Natural killer cell (primary cell): ENCODE measurements at regions not wholly inside any gene's neighbourhood (a gene's known extent, or its start where the extent isn't known, plus 50 kb on each side); places are given as distances from the start of the nearest gene placed in this dataset.
"Not testable (repeated sequence)": the region's sequence is repeated elsewhere in the genome, so short reads cannot be mapped to it uniquely, and the experiment has no call there.

Source experiments
- ATAC-seq, 3 donors: fragments of 150-1000 bp in 2 of 3; fragments of 200-7000 bp in 1 of 3; cut with Tn5 transposase; 1 replicate in 1 of 3; 2 replicates in 2 of 3; pipeline ENCODE4 v1.10.0; 2021; ENCODE audit warnings: mild to moderate bottlenecking in 2 of 3, moderate library complexity in 2 of 3
- DNase-seq, 2 donors: peaks; one replicate each; pipeline versions ENCODE4 v3.0.0 to v3.0.0-alpha.2; 2013 to 2021; ENCODE audit warnings: mixed read lengths in 1 of 2
- H3K27ac ChIP-seq: one replicate; pipeline ENCODE4 v1.5.1; 2013; ENCODE audit warnings: mild to moderate bottlenecking, low read length
- H3K27me3 ChIP-seq: one replicate; pipeline ENCODE4 v1.6.1; 2013; ENCODE audit warnings: low read length; ENCODE audit not compliant: control insufficient read depth, insufficient read depth
- H3K36me3 ChIP-seq: one replicate; pipeline ENCODE4 v1.6.1; 2013; ENCODE audit warnings: low read length; ENCODE audit not compliant: control insufficient read depth, insufficient read depth
- H3K4me1 ChIP-seq: one replicate; pipeline ENCODE4 v1.6.1; 2013; ENCODE audit warnings: low read length; ENCODE audit not compliant: control insufficient read depth, insufficient read depth
- H3K4me3 ChIP-seq: one replicate; pipeline ENCODE4 v1.5.1; 2013; ENCODE audit warnings: low read length
- H3K9me3 ChIP-seq: one replicate; pipeline ENCODE4 v1.6.1; 2013; ENCODE audit warnings: low read length; ENCODE audit not compliant: control insufficient read depth, insufficient read depth
- H3K27ac Mint-ChIP-seq, 2 donors: one replicate each; pipeline ENCODE4 v1.8.0; 2022; ENCODE audit warnings: mild to moderate bottlenecking in 2 of 2, mixed read lengths in 2 of 2, moderate library complexity in 1 of 2
- H3K27me3 Mint-ChIP-seq, 2 donors: one replicate each; pipeline ENCODE4 v1.8.0; 2022; ENCODE audit warnings: low read depth in 2 of 2, mixed read lengths in 2 of 2
- H3K36me3 Mint-ChIP-seq: one replicate; pipeline ENCODE4 v1.8.0; 2022; ENCODE audit warnings: mixed read lengths
- H3K4me1 Mint-ChIP-seq, 2 donors: one replicate each; pipeline ENCODE4 v1.8.0; 2022; ENCODE audit warnings: mixed read lengths in 2 of 2
- H3K4me3 Mint-ChIP-seq: one replicate; pipeline ENCODE4 v1.8.0; 2022; ENCODE audit warnings: mild to moderate bottlenecking, moderate library complexity, mixed read lengths
- H3K9me3 Mint-ChIP-seq, 2 donors: one replicate each; pipeline ENCODE4 v1.8.0; 2022; ENCODE audit warnings: mixed read lengths in 2 of 2
- CTCF ChIP-seq: fragments of 200-600 bp; IDR thresholded peaks from one replicate; pipeline ENCODE4 v1.8.0; 2022; ENCODE audit warnings: antibody characterized with exemption
- WGBS: methylation state at CpG from one replicate; pipeline ENCODE4 v1.1.7; 2013; ENCODE audit warnings: missing lambda C conversion rate; ENCODE audit not compliant: insufficient coverage; 5-methylcytosine and 5-hydroxymethylcytosine counted together
- intact Hi-C: fragments of 100-400 bp; cut with micrococcal nuclease; formaldehyde crosslinking; loops from one replicate; pipeline ENCODE4 v1.14.2; 2022

- Mint-ChIP-seq H3K4me1 (peaks cover 8 to 9% of the 10 kb centered on the region in 2 donors), H3K27ac (no peak overlapping the region), H3K27me3 (peaks cover 15 to 22% of the 10 kb centered on the region in 2 donors), H3K4me3 (no peak overlapping the region), H3K9me3 (no peaks in the 10 kb centered on the region), H3K36me3 (no peaks in the 10 kb centered on the region)
- 96% methylated on average over 4 of the region's 4 CpGs for WGBS
- ATAC-seq = no peak
- H3K4me1 ChIP-seq = no peaks in the 10 kb centered on the region
- H3K27ac ChIP-seq = no peak overlapping the region
- no peak overlapping the region for H3K4me3 ChIP-seq
- intact Hi-C loops = no loop called here
- no peaks in the 10 kb centered on the region for H3K9me3 ChIP-seq
- H3K36me3 ChIP-seq = no peaks in the 10 kb centered on the region
- DNase-seq = no peak
- no peaks in the 10 kb centered on the region for H3K27me3 ChIP-seq
- no peak for TF ChIP-seq CTCF
Observed at GRCh38 chr17:20916383-20916782, 126.4 kb downstream of the USP22 start.

- peaks cover 19 to 22% of the 10 kb centered on the region in 2 donors for H3K27me3 Mint-ChIP-seq
- H3K27me3 ChIP-seq, H3K4me3 ChIP-seq, H3K4me1 ChIP-seq, H3K36me3 ChIP-seq, H3K27ac Mint-ChIP-seq, H3K9me3 ChIP-seq, DNase-seq, H3K36me3 Mint-ChIP-seq, ATAC-seq, H3K4me1 Mint-ChIP-seq, H3K9me3 Mint-ChIP-seq, H3K4me3 Mint-ChIP-seq, H3K27ac ChIP-seq, intact Hi-C loops: not testable (repeated sequence)
- 87% methylated on average over 4 of the region's 10 CpGs for WGBS
Observed at GRCh38 chr17:20917610-20918306, 125.1 kb downstream of the USP22 start.

- ATAC-seq (no peak), DNase-seq (no peak)
- 88% methylated on average over 2 of the region's 3 CpGs for WGBS
- Mint-ChIP-seq H3K4me1 (peaks cover 8 to 9% of the 10 kb centered on the region in 2 donors), H3K27me3 (peaks cover 19 to 22% of the 10 kb centered on the region in 2 donors), H3K9me3 (no peaks in the 10 kb centered on the region), H3K4me3 (no peak overlapping the region), H3K27ac (no peak overlapping the region), H3K36me3 (no peaks in the 10 kb centered on the region)
- H3K9me3 ChIP-seq = no peaks in the 10 kb centered on the region
- H3K36me3 ChIP-seq = no peaks in the 10 kb centered on the region
- no peak for TF ChIP-seq CTCF
- H3K27ac ChIP-seq = no peak overlapping the region
- intact Hi-C loops = no loop called here
- H3K4me1 ChIP-seq = no peaks in the 10 kb centered on the region
- no peak overlapping the region for H3K4me3 ChIP-seq
- H3K27me3 ChIP-seq = no peaks in the 10 kb centered on the region
Observed at GRCh38 chr17:20920095-20920814, 122.6 kb downstream of the USP22 start.

GRCh38 chr17:20920815-20921199 lies 122.0 kb downstream of the USP22 start:
- no peaks in the 10 kb centered on the region for H3K36me3 Mint-ChIP-seq
- H3K27ac Mint-ChIP-seq = no peak overlapping the region
- intact Hi-C loops = no loop called here
- peaks cover 19 to 22% of the 10 kb centered on the region in 2 donors for H3K27me3 Mint-ChIP-seq
- no peaks in the 10 kb centered on the region for H3K4me1 ChIP-seq
- no peaks in the 10 kb centered on the region for H3K9me3 ChIP-seq
- DNase-seq (no peak), ATAC-seq (no peak)
- no peak for TF ChIP-seq CTCF
- peaks cover 8 to 9% of the 10 kb centered on the region in 2 donors for H3K4me1 Mint-ChIP-seq
- no peak overlapping the region for H3K4me3 Mint-ChIP-seq
- no CpG with 5 or more reads among the region's 1 CpG for WGBS
- H3K36me3 ChIP-seq = no peaks in the 10 kb centered on the region
- H3K27me3 ChIP-seq = no peaks in the 10 kb centered on the region
- no peak overlapping the region for H3K4me3 ChIP-seq
- H3K27ac ChIP-seq = no peak overlapping the region
- H3K9me3 Mint-ChIP-seq = no peaks in the 10 kb centered on the region
